GM21619 (cell line): ENCODE measurements at regions not wholly inside any gene's neighbourhood (a gene's known extent, or its start where the extent isn't known, plus 50 kb on each side); places are given as distances from the start of the nearest gene placed in this dataset.

Experiments used
- ATAC-seq: cut with Tn5 transposase; IDR thresholded peaks from one replicate; pipeline ENCODE4 v1.9.1; 2021; ENCODE audit not compliant: unreplicated experiment

- no peak for ATAC-seq
Observed at GRCh38 chr3:189108067-189108466, 63.7 kb upstream of the TPRG1 start.

DNA sequence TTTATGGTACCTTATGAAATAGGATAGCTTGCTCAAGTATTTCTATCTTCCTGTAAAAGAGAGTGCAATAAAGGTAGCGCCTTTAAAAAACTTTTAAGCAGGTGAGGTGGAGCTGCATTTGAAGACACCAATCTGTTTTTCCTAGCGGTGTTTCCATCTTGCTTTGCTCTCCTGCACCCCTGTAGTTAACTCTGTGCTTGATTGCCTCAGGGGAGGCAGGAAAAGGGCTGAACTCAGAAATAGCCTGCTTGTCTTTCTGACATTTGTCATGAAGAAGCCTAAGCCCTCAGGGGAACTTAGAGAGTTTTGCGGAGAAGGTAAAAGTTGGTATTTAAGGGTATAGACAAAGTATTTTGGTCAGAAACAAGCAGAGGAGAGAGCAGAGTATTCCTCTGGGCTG, 63.0 kb upstream of the TPRG1 start:
- ATAC-seq = no peak

DNA sequence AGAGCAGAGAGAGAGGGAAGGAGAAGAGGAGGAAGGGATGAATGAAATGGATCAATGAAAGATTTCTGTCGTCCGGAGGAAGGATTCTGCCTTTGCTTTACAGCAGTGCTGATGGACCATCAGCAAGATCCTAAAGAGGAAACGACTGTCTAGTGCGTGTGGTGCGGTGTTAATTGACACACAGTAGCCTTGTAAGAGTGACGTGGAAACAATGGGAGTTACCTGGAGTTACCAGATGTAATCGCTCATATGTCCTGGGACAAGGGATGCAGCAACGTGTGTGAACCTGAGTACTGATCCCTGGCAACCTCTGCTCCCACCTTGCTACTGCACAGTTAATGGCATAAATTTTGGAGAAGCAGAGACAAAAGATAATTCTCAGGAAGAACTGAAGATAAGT, 62.6 kb upstream of the TPRG1 start:
- no peak for ATAC-seq

- no peak for ATAC-seq
Observed at GRCh38 chr3:189117087-189117486, 54.7 kb upstream of the TPRG1 start.

DNA sequence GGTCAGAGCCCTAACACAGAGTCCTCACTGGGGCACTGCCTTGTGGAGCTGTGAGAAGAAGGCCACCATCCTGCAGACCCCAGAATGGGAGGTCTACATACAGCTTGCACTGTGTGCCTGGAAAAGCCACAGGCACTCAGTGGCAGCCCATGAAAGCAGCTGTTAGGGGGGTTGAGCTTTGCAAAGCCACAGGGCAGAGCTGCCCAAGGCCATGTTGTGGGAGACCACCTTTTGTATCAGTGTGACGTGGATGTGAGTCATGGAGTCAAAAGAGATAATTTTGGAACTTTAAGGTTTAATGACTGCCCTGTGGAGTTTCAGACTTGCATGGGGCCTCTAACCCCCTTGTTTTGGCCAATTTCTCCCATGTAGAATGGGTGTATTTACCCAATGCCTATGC, 52.9 kb upstream of the TPRG1 start:
- ATAC-seq = no peak

GRCh38 chr3:189119950-189120349, 51.8 kb upstream of the TPRG1 start:
- no peak for ATAC-seq

DNA sequence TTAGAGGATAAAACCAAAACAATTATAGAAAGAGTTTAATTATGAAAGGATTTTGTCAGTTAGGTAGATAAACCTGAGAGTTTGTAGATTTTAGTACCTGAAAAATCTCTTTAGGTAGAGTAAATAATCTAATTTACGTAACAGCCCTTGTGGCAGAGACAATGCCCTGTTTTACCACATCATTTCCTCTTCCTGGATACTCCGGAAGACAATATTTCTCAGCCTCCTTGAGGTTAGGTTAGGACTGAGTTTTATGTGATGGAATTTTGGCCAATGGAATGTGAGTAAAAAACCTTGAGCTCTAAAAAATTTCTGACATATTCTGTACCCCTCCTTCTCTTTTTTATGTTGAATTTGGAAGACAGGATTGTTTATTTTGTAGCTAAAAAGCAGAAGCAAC, 50.7 kb upstream of the TPRG1 start:
- no peak for ATAC-seq
